Loucy (cell line): ENCODE measurements at regions not wholly inside any gene's neighbourhood (a gene's known extent, or its start where the extent isn't known, plus 50 kb on each side); places are given as distances from the start of the nearest gene placed in this dataset.
"Not testable (repeated sequence)": the region's sequence is repeated elsewhere in the genome, so short reads cannot be mapped to it uniquely, and the experiment has no call there.

Experiments used
- H2AFZ ChIP-seq: fragments of 200-600 bp; sonication (generic); 2 replicates; pipeline ENCODE4 v1.6.0; 2016; ENCODE audit warnings: antibody characterized with exemption, mild to moderate bottlenecking, low read length, moderate library complexity
- H3F3A ChIP-seq: fragments of 200-600 bp; 2 replicates; pipeline ENCODE4 v1.6.0; 2016; ENCODE audit warnings: antibody characterized with exemption, low read depth, mild to moderate bottlenecking
- H3K27me3 ChIP-seq: fragments of 200-600 bp; sonication (generic); 2 replicates; pipeline ENCODE4 v1.6.1; 2014; ENCODE audit warnings: low read length, mild to moderate bottlenecking; ENCODE audit not compliant: insufficient read depth, poor library complexity, severe bottlenecking
- H3K36me3 ChIP-seq: fragments of 200-600 bp; sonication (generic); 2 replicates; pipeline ENCODE4 v1.6.1; 2016; ENCODE audit warnings: low read length; ENCODE audit not compliant: insufficient read depth
- H3K4me1 ChIP-seq: fragments of 200-600 bp; sonication (generic); 2 replicates; pipeline ENCODE4 v1.5.1; 2014; ENCODE audit warnings: low read length, mild to moderate bottlenecking; ENCODE audit not compliant: insufficient read depth, poor library complexity, severe bottlenecking
- H3K4me2 ChIP-seq: fragments of 200-600 bp; sonication (generic); 2 replicates; pipeline ENCODE4 v1.6.0; 2014; ENCODE audit warnings: antibody characterized with exemption, low read length, low read depth, mild to moderate bottlenecking; ENCODE audit not compliant: poor library complexity, severe bottlenecking
- H3K4me3 ChIP-seq: fragments of 200-600 bp; sonication (generic); 2 replicates; pipeline ENCODE4 v1.5.1; 2014; ENCODE audit warnings: low read length, mild to moderate bottlenecking, mixed read lengths; ENCODE audit not compliant: poor library complexity, severe bottlenecking
- H3K79me2 ChIP-seq: fragments of 200-600 bp; sonication (generic); 2 replicates; pipeline ENCODE4 v1.6.1; 2014; ENCODE audit warnings: low read length; ENCODE audit not compliant: insufficient read depth
- H3K9ac ChIP-seq: fragments of 200-600 bp; sonication (generic); 2 replicates; pipeline ENCODE4 v1.6.0; 2014; ENCODE audit warnings: mild to moderate bottlenecking, low read depth, low read length, moderate library complexity; ENCODE audit not compliant: poor library complexity, severe bottlenecking
- H3K9me2 ChIP-seq: fragments of 200-600 bp; sonication (generic); replicated peaks from 2 replicates; pipeline ENCODE4 v1.6.1; 2016; ENCODE audit warnings: low read depth, low read length, mixed read lengths
- H3K9me3 ChIP-seq: fragments of 200-600 bp; sonication (generic); 2 replicates; pipeline ENCODE4 v1.6.1; 2014; ENCODE audit warnings: mild to moderate bottlenecking, antibody characterized with exemption, low read length, low read depth; ENCODE audit not compliant: insufficient read depth
- H4K20me1 ChIP-seq: fragments of 200-600 bp; sonication (generic); 2 replicates; pipeline ENCODE4 v1.6.0; 2014; ENCODE audit warnings: antibody characterized with exemption, low read length, mild to moderate bottlenecking; ENCODE audit not compliant: insufficient read depth, poor library complexity, severe bottlenecking
- EZH2phosphoT487 ChIP-seq: fragments of 200-600 bp; IDR thresholded peaks from 2 replicates; pipeline ENCODE4 v1.6.1; 2018; ENCODE audit warnings: antibody characterized with exemption, mild to moderate bottlenecking, moderate library complexity, borderline replicate concordance
- TF ChIP-seq, protein P1 (sequence below): fragments of 200-600 bp; sonication (generic); conservative IDR thresholded peaks from 2 replicates; pipeline ENCODE4 v1.5.1; 2014; ENCODE audit warnings: mild to moderate bottlenecking, antibody characterized with exemption, low read length

DNA sequence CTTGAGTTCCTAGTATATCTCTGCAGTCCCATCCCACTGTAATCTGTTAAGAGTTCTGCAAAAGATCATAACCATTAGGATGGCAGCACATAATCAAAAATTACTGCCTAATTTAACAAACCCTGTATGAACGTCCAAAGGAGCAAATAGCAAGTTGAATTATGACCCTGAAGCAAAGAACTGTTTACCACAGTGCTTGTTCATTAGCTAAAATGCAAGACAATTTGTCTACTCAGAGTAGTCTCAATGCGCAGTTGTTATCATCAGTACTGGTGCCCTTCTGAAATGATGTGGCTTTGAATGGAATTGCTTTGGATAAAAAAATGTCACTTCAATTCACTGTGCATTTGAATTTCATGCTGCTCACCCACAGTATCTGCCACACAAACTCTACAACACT is 817.0 kb downstream of the SORCS1 start:
- TF ChIP-seq, protein P1, sequence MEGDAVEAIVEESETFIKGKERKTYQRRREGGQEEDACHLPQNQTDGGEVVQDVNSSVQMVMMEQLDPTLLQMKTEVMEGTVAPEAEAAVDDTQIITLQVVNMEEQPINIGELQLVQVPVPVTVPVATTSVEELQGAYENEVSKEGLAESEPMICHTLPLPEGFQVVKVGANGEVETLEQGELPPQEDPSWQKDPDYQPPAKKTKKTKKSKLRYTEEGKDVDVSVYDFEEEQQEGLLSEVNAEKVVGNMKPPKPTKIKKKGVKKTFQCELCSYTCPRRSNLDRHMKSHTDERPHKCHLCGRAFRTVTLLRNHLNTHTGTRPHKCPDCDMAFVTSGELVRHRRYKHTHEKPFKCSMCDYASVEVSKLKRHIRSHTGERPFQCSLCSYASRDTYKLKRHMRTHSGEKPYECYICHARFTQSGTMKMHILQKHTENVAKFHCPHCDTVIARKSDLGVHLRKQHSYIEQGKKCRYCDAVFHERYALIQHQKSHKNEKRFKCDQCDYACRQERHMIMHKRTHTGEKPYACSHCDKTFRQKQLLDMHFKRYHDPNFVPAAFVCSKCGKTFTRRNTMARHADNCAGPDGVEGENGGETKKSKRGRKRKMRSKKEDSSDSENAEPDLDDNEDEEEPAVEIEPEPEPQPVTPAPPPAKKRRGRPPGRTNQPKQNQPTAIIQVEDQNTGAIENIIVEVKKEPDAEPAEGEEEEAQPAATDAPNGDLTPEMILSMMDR = no peak
- no peak for TF ChIP-seq EZH2phosphoT487
- Histone ChIP-seq H3K9me3 (no peaks in the 10 kb centered on the region), H3K4me3 (no peak overlapping the region), H3K4me1 (no peaks in the 10 kb centered on the region), H3K9ac (no peak overlapping the region), H3K79me2 (no peaks in the 10 kb centered on the region), H3F3A (no peaks in the 10 kb centered on the region), H4K20me1 (no peaks in the 10 kb centered on the region), H2AFZ (no peak overlapping the region), H3K27me3 (no peaks in the 10 kb centered on the region), H3K4me2 (no peak overlapping the region), H3K36me3 (no peaks in the 10 kb centered on the region), H3K9me2 (no peaks in the 10 kb centered on the region)

DNA sequence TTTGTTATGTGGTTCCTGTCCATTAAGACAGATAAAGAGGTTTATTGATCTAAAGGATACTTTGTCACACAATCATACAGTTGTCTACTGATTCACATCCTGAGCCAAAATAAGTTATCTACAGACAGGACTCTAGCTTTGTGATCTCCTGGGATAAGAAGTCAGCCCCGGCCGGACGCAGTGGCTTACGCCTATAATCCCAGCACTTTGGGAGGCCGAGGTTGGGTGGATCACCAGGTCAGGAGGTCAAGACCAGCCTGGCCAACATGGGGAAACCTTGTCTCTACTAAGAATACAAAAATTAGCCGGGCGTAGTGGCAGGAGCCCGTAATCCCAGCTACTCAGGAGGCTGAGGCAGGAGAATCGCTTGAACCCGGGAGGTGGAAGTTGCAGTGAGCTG is 821.0 kb downstream of the SORCS1 start:
- not testable (repeated sequence) for H3K9me2 ChIP-seq, H3K4me2 ChIP-seq, H3F3A ChIP-seq, H3K9ac ChIP-seq, H3K4me3 ChIP-seq, H2AFZ ChIP-seq, H3K27me3 ChIP-seq, H3K36me3 ChIP-seq, H4K20me1 ChIP-seq, H3K9me3 ChIP-seq, H3K4me1 ChIP-seq, H3K79me2 ChIP-seq

DNA sequence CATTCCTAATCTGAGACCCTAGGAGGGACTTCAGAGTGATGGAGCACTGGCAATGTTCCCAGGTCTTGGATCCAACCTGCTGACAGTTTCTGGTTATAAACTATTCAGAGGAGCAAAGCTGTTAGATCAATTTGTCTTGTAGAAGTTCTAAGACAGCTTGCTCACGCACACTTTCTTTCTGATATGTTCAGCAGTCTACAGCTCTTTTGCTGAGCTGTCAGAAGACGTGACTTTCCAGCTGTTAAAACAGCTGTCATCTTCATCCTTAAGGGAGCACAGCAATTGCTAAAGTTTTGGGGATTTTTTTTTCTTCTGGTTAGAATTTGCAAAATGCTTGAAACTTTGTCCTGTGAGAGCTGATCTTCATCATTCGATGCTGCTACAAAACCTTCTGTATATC is 823.1 kb downstream of the SORCS1 start:
- Histone ChIP-seq H3F3A (no peaks in the 10 kb centered on the region), H4K20me1 (no peaks in the 10 kb centered on the region), H3K4me2 (no peak overlapping the region), H3K27me3 (no peaks in the 10 kb centered on the region), H3K79me2 (no peaks in the 10 kb centered on the region), H3K36me3 (no peaks in the 10 kb centered on the region), H2AFZ (no peak overlapping the region), H3K4me3 (no peak overlapping the region), H3K4me1 (no peaks in the 10 kb centered on the region), H3K9me3 (no peaks in the 10 kb centered on the region), H3K9ac (no peak overlapping the region), H3K9me2 (no peaks in the 10 kb centered on the region)
- no peak for TF ChIP-seq EZH2phosphoT487
- TF ChIP-seq, protein P1 = no peak

DNA sequence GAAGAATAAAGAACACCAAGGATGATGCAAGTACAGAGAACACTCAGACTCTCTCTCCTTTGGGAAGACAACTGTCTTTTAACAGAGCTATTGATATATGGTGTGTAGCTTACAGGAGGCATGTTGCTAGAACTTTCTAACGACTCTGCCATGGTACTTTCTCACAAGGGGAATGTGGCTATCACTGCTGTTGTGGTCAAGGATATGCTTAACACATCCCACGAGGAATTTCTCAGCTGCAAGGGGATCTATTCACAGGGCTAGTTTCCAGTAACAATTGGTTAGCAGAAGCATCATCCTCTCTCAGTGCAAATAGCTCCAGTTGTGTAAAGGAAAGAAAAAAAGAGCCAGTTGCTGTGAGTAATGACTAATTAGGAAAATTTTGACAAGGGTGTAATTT is 826.0 kb downstream of the SORCS1 start:
- no peaks in the 10 kb centered on the region for H3K36me3 ChIP-seq
- H4K20me1 ChIP-seq = no peaks in the 10 kb centered on the region
- H3K4me3 ChIP-seq = no peak overlapping the region
- H3K27me3 ChIP-seq = no peaks in the 10 kb centered on the region
- H3K9me3 ChIP-seq = no peaks in the 10 kb centered on the region
- no peaks in the 10 kb centered on the region for H3K9me2 ChIP-seq
- H3F3A ChIP-seq = no peaks in the 10 kb centered on the region
- no peak overlapping the region for H2AFZ ChIP-seq
- H3K4me2 ChIP-seq = no peak overlapping the region
- H3K79me2 ChIP-seq = no peaks in the 10 kb centered on the region
- TF ChIP-seq, protein P1 = no peak
- no peaks in the 10 kb centered on the region for H3K4me1 ChIP-seq
- no peak overlapping the region for H3K9ac ChIP-seq
